ENCODE measurements at regions not wholly inside any gene's neighbourhood (a gene's known extent, or its start where the extent isn't known, plus 50 kb on each side); places are given as distances from the start of the nearest gene placed in this dataset.
"Not testable (repeated sequence)": the region's sequence is repeated elsewhere in the genome, so short reads cannot be mapped to it uniquely, and the experiment has no call there.

GRCh38 chr10:31190488-31190887 is 128.5 kb upstream of the ZEB1 start:
- no peak for DNase-seq

- DNase-seq, result no peak
Measured at GRCh38 chr10:31192475-31192874, 126.5 kb upstream of the ZEB1 start.

DNA sequence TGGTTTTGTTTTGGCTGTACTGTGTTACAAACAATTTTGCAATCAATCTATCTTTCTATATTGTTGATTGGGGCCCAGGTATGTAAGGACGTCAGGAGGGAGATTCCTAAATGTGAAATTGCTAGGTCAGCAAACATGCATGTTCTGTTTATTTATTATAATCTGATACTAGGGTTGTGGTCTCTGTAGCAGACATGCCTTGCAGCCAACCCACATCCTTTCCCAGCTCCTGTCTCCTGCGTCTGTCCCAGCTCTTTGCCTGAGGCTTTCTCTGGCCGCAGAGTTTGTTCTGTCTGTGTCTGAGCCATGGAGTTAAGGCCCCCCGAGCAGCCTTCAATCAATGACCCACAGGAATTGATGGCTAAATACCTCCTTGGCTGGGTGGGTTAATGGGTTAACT is 124.0 kb upstream of the ZEB1 start:
- no peak for DNase-seq

GRCh38 chr10:31197886-31198285 is 121.1 kb upstream of the ZEB1 start:
- DNase-seq, result no peak

- DNase-seq, result no peak
Measured at GRCh38 chr10:31204090-31204489, 114.9 kb upstream of the ZEB1 start.

DNA sequence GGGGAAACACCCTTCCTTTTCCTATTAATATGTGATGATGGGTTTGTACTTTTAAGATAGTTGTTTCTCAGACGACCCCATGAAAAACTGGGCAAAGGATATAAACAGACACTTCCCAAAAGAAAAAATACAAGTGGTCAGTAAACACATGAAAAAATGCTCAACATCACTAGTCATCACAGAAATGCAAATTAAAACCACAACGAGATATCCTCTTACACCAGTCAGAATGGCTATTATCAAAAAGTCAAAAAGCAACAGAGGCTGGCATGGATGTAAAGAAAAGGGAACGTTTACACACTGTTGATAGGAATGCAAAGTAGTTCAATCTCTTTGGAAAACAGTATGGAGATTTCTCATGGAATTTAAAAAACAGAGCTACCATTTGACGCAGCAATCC is 111.4 kb upstream of the ZEB1 start:
- no peak for DNase-seq

DNA sequence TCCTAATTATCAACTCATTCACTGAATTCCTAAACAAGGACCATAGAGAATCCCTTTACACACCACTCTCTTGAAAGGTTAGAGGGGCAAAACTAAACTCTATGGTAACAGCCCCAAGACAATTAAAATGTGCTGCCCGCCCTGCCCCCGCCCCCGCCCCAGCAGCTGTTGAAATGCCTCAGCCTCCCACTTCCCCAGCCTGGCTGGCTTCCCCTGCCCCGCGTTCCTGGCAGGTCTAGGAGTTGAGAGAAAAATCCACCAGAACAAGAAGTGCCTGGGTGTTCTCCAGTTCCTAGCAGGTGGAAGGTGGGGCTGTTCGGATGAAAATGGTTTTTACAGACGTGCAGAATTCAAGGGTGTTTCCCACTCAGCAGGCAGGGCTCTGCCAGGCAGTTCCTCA is 109.5 kb upstream of the ZEB1 start:
- DNase-seq, result no peak

DNA sequence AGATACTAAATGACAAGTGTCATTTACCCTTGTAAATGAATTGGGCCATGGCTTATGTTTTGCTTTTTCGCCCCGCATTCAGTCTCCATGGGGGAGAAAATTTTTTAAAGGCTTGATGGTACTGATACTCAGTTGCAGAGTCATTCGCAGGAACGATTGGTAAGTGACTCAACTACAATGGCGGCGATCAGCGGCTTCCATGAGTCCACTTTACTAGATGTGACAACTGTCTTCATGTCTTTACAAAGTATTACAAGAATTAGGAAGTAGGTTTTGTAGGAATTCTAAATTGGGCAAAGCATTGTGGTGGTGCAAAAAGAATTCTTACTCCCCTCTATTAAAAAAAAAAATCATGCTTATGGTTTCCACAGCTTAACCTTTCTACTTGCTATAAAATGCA is 108.8 kb upstream of the ZEB1 start:
- DNase-seq, result no peak

DNA sequence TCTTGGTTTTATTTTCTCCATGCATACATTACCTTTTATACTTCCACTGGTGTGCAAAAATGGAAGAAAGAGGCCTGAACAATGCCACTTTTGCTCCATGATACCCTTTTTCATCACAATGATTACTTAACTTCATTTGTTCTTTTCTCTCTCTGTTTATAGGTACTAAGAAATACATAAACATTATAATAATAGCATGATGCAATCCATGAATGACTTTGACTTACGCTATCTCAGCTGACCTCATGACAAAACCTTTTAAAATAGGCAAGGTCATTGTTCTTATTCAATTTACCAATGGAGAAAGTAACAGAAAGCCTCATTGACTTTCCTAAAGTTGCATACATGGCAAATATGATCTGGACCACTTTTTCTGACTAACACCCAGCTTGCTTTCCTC is 105.1 kb upstream of the ZEB1 start:
- no peak for DNase-seq

DNA sequence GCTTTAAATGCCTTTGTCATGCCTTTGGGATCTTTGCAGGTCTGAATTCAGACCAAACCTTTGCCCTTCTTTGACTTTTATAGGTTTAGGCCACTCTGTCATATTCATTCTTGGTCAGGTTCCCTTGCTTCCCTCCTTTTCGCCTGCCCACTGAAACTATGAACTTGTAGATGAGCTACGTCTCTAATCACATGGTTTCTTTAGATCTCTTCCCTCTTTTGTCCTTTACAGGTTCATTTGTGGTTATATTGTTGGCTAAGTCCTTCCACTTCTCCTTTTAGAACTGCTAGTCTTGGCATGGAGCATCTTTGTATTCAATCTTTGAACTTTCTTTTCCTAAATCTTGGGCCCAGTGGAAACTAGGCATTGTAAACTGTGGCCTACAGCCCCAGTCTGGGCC is 104.0 kb upstream of the ZEB1 start:
- no peak for DNase-seq

DNA sequence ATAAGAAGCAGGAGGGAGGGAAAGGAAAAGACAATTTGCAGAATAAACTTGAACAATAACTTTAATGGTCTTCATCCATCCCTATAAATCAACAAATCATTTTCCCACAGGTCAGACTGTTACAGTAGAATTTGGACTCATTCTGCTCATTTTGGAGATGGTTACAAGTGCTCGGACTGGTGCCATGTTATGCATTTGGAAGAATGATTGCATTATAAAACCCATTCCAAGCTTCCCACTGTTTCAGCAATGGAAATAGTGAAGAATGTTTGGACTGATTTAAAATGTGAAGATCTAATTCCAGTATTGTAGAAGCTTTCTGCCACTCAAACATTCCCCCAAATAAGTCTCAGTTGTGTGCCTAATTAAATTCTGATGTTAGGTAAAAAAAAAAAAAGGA is 99.7 kb upstream of the ZEB1 start:
- no peak for DNase-seq

- DNase-seq, result not testable (repeated sequence)
Measured at GRCh38 chr10:31228780-31229179, 90.2 kb upstream of the ZEB1 start.

DNA sequence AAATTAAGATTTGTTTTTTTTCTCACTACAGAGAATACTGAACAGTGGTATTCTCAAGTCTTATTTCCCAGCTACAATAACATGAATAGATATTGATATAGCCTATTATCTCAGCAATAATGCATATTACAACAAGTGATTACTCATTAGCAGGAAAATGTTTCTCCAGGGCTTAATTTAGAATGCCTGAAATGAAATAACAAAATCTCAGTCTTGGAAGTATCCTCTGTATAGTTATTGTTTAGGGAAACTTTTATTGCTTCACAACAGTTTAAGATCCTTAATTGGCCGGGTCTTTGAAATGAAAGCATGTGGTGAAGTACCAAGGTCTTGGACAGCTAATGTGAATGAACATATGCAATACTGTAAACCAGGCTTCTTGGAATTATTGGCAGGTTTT is 79.1 kb upstream of the ZEB1 start:
- no peak for DNase-seq

GRCh38 chr10:31242902-31243301 is 76.1 kb upstream of the ZEB1 start:
- DNase-seq, result peak; percentile 50

GRCh38 chr10:31251118-31251517 is 67.9 kb upstream of the ZEB1 start:
- not testable (repeated sequence) for DNase-seq

GRCh38 chr10:31253237-31253636 is 65.8 kb upstream of the ZEB1 start:
- DNase-seq, result no peak

DNA sequence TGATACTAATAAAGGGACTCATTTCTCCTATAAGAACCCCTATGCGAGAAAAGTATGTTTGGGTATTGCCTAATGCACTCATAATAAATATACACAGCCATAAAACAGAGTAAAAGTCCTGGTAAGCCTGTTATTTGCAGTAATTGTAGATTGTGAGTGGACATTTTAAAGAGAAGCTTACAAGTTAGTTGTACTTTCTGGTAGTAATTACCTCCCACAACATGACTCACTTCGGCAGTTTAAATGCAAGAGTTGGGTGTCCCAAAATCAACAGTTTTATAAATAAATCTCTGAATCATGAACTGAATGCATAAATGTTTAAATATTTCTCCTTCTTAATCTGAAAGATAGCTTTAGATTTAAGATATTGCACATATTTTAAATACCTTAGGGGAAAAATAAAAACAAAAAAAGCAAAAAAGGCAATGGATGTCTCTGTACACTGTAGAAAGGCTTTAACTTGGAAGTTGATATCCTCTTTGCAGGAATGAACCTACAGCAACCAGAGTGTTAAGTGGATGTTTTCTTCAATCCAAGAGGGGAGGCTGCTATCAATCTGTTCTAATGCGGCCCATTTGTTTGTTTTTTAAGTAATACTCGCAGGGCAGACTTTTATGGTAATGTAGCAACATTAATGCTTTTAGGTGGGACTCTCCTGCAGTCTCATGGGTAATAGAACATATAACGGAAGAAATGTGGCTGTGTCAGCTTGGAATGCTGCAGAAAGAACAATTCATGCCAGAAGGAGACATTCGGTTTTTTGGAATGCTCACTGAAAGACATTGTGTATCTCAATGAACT is 57.3 kb upstream of the ZEB1 start:
- DNase-seq, result peak; percentile 49

- peak; percentile 11 for DNase-seq
Measured at GRCh38 chr10:31262672-31263071, 56.3 kb upstream of the ZEB1 start.

- no peak for DNase-seq
Measured at GRCh38 chr10:31263903-31264302, 55.1 kb upstream of the ZEB1 start.

DNA sequence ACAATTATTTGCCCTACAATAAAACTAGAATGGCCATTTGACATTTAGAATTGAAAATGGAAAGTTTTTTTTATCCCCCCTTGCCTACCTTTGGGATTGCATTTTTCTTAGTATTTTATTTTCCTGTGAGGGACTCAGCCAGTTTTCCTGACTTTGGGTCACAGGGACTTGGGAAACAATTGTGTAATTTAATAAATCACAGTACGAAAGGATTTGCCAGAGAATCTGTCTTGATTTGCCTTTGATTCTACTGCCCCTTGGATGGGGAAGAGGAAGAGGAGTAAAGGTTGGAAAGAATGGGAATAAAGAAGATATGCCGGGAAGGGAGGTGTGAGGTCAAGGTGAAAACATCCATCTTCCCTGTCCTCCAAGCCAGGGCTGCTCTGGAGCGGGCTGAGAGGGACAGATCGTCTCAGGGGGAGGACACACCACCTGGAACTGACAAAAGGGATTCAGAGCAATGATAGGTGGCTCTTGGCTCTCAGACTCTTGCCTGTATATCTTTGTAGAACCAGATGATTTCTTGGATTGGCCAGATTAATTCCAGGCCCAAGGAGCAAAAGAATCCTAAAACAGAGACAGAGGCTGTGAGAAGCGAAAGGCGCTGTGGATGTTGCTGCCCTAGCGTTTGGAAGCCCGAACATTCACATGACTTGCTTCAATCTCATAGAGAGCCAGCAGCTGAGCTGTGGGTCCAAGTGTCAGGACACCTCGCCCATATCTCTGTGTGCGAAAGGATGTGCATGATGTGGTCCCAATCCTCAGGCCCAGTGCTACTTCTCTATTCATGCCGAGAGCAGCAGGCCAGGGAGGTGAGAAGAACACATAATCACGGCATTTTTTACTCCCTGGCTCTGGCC is 50.3 kb upstream of the ZEB1 start:
- no peak for DNase-seq

All from amniotic stem cell (primary cell).